Renal cortical epithelial cell (primary cell): ENCODE measurements at regions not wholly inside any gene's neighbourhood (a gene's known extent, or its start where the extent isn't known, plus 50 kb on each side); places are given as distances from the start of the nearest gene placed in this dataset.
"Not testable (repeated sequence)": the region's sequence is repeated elsewhere in the genome, so short reads cannot be mapped to it uniquely, and the experiment has no call there.

Source experiments
- DNase-seq: peaks from one replicate; pipeline ENCODE4 v3.0.0-alpha.2; 2011; ENCODE audit warnings: low read depth

DNA sequence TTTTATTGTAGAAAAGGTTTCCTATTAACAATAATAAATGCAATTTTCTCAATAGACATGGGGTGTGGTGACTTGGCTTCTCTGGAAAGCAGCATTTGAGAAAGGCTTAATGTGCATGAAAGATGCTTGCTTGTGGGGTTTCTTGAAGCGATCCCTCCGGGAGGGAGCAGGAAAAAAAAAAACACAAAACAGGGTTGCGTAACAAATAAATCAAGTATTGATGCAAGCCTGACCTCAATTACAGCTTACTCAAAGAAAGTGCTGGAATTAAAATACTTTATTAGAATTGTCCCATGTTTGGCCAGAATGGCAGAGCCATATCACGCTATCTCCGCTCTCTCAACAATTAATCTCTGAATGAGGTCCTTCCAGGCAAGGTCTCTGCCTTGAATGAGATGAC lies 1612.5 kb downstream of the REEP3 start:
- no peak for DNase-seq

DNA sequence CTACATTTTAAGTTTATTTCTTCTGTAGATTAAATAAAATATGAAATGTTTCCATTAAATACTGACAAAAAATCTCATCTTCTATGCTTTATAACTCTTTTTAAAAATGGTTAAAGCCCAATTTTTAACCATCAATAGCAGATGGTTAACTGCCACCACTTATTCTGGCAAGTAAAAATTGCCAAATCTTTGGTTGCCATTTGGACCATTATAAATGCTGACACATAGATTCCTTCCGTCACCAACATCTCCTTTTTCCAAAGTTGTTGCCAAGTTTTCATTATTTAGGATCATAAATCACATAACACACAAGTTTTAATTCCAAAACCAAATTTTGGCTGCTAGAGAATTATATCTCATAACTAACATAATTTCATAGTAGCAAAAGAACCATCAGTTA lies 1614.3 kb downstream of the REEP3 start:
- DNase-seq: no peak

DNA sequence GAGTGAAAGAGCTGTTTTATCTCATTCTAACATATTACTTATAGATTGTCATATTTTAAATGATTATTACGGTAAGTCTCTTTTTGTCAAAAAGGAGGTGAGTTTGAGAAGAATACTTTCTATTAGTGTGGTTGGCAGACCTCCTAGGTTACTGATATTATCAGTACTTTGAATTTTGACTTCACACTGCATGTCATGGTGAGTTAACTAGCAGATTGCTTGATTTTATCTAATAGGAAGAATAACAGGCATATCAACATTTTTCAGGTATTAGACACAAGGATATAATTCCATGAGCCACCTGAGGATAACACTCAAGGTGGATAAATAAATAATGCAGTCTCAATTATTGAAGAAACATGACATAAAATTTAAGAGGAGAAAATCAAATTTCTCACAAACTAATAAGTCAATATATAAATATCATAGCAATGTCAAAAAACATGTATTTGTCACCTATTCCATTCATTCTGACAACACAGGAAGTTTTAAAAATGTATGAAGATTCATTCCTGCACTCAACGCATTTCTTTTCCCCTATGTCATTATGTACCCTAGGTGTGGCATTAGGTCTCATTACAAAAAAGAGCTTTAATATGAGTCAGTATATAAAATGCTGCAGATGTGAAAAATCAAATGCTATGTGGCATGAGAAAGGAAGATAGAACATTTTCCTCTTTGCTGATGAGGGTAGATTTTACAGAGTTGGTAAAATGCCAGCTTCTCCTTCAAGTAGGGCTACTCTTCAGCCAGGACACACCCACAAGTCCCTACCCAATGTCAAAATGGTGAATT lies 1621.6 kb downstream of the REEP3 start:
- peak; percentile 22 for DNase-seq

DNA sequence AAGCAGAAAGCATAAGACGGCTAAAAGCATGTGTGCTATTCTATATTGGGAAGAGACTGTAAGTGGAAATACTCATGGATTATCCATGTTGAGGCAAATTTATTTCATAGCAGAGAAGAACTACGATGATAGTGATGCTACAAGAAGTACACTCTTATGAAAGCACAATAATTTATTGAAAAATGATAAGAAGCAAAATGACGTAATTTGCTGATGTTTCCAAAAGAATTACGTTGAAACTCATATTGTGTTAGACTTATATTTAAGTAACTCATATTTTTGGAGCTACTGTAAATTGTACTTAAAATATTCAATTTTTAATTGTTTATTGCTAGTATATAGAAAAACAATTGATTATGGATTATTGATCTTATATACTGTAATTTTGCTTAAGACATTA lies 1622.5 kb downstream of the REEP3 start:
- no peak for DNase-seq

DNA sequence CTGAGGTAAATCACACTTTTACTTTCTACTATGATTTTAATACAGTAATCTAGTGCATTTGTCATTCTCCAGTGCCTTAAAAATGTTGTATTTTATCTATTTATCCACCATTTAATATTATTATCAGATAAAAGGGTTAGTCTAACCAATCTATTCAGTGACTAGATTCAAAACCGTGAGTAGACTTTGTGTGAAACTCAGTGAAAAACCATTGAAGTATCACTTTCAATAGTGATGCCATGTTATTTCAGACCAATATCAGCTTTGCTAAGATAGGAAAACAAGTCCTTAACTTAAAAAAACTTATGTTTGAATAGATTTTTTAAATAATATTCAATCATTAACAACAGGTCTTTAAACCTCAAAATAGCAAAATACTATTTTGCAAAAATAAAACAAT lies 1628.7 kb downstream of the REEP3 start:
- no peak for DNase-seq

DNA sequence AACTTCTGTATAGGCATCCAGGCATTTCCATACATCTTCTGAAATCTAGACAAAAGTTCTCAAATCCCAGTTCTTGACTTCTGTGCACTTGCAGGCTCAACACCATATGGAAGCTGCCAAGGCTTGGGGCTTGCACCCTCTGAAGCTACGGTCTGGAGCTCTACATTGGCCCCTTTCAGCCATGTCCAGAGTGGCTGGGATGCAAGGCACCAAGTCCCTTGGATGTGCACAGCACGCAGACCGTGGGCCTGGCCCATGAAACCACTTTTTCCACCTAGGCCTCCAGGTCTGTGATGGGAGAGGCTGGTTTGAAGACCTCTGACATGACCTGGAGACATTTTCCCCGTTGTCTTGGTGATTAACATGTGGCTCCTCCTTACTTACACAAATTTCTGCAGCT lies 1645.1 kb downstream of the REEP3 start:
- DNase-seq: no peak

DNA sequence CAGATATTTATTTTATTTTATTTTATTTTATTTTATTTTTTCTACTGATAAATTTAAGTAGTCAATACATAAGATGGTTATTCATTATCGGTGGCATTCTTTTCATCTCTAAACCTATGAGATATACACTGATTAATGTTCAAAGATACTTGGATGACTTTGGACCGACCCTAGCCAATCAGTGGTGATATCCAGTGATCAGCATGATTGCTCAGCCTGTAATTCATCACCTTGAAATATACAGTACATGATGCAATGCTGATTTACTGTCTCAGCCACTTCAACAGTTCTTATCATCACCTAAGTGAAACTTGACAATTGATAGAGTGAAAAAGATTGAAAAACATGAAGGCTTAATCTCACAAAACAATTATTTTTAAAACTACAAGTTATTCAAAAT lies 1651.0 kb downstream of the REEP3 start:
- no peak for DNase-seq

DNA sequence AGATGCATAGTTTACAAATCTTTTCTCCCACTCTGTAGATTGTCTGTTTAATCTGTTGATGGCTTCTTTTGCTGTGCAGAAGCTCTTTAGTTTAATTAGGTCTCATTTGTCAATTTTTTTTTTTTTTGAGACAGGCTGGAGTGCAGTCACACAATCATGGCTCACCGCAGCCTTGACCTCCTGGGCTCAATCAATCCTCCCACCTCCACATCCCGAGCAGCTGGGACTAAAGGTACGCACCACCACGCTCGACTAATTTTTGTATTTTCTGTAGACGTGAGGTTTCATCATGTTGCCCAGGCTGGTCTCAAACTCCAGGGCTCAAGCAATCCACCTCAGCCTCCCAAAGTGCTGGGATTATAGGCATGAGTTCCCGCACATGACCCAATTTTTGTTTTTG lies 1655.8 kb downstream of the REEP3 start:
- peak; percentile 5 for DNase-seq

DNA sequence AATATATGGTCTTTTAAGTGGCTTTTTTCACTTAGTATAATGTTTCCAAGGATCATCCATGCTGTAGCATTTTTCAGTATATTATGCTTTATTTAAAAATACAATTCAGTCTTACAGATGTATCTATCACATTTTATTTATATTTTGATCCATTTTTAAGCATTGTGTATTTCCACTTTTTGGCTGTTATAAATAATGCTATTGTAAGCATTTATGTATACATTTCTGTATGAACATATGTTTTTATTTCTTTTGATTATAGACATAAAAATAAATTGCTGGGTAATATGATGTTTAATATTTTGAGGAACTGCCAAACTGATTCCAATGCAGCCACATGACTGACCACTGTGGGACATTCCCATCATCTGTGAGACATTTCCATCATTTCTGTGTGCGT lies 1662.0 kb downstream of the REEP3 start:
- no peak for DNase-seq

DNA sequence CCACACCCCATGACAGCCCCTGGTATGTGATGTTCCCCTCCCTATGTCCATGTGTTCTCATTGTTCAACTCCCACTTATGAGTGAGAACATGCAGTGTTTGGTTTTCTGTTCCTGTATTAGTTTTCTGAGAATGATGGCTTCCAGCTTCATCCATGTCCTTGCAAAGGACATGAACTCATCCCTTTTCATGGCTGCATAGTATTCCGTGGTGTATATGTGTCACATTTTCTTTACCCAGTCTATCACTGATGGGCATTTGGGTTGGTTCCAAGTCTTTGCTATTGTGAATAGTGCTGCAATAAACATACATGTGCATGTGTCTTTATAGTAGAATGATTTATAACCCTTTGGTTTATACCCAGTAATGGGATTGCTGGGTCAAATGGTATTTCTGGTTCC lies 1665.5 kb downstream of the REEP3 start:
- DNase-seq: not testable (repeated sequence)

DNA sequence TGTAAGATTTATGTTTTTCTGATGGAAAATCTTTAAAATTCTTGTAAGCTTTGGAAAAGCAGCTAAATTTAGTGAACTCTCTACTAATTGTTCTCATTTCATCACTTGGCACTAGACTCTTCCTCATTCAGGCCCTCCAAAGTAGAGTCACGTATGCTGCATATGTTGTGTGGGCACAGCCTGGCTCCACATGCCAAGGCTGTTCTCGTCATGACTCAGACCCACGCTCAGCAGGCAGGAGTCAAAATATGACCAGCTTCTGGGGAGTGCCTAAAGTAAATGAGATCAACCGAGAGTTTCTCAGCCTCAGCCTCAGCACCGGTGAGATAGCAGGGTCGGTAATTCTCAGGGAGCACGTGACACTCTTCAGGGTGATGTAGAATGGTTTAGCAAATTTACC lies 1672.9 kb downstream of the REEP3 start:
- peak; percentile 30 for DNase-seq

DNA sequence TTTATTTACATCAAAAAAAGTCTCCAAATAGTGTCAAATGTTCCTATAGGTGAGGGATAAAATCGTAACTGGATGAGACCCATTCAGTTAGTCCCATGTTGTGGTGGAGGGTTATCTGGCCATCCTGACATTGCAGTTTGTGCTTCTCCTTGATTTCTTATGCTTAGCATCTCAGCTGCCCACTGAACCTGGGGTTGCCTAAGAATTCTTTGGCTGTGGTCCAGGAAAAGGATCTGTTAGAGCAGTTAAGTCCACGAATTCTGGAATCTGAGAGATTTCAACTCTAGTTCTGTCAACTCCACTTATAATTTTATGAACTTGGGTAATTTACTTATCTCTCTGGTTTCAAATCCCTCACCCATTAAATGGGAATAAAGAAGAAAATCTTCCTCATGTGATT lies 1673.4 kb downstream of the REEP3 start:
- peak; percentile 30 for DNase-seq

DNA sequence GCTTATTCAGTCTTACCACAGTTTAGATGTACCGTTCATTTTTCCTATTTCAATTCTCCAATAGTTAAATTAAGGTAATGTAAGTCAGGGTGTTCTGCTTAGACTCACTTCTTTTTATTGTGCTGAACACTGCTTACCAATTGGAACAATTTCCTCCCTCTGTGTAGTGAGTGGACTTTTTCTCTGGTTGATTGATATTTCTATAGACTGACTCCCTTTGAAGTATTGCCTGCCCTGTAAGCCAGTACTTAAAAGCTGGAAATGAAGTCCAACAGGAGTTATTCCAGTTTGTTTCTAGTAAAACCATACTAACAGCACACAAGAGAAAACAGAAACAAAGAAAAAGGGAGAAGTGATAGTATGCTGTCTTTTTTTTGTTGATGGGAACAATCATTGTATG lies 1674.9 kb downstream of the REEP3 start:
- no peak for DNase-seq

DNA sequence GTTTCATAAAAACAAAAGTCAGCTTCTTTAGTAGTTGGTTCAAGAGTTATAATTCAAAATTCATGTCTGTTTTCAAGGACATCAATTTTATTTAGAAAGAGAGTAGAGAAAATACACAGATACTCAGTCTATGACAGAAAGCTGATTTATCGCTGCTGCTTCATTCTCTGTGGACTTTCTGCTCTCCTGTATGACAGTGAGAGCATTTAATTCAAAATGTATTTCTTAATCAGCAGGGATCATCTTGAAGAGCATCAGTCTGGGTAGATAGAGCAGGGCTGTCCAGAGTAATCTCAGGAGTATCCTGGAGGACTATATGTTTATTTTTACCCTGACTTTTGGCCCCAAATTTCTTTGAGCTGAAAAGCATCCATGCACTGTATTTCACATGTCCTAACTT lies 1676.7 kb downstream of the REEP3 start:
- no peak for DNase-seq

DNA sequence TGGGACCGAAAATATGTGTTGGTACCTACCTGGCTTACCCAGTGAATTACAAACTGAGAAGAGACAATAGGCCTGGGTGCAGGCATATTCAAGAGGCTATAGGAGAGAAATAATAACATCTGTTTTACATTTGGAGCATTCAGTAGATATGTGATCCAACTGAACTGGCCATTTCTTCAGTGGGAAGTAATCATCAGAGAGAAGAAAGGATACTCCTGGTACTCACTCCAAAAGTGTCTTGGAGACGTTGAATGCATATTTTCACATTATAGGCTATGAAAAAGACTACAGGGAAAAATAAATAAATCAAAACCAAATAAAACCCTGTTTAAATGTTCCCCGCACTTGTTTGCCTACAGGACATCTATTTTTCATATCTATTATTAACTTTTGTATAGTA lies 1680.3 kb downstream of the REEP3 start:
- no peak for DNase-seq

DNA sequence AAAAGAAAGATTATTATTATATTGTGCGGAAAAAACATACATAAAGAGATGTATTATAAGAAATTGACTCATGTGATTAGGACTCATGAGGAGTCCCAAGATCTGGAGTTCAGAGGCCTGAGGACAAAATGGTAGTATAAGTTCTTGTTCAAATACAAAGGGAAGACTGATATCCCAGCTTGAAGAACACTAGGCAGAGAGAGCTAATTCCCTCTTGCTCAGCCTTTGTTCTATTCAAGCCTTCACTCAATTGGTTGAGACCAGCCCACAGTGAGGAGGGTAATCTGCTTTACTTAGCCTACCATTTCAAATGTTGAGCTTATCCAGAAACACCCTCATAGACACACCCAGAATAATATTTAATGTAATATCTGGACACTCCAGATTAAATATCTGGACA lies 1683.8 kb downstream of the REEP3 start:
- no peak for DNase-seq

DNA sequence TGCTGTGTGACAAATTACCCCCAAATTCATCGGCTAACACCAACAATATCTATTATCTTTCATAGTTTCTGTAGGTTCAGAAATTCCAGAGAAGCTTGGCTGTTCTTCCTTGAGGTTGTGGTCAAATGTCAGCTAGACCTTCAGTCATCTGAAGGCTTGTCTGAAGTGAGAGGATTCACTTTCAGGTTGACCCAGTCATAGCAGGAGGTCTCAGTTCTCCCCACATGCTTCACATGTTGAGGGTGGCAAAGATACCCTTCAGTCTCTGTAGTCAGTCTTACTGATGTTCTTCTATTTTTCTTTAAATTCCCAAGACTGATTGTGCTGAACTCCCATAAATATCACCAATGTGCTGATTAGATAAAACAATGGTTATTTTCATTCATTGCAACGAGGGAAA lies 1692.0 kb downstream of the REEP3 start:
- DNase-seq: no peak

DNA sequence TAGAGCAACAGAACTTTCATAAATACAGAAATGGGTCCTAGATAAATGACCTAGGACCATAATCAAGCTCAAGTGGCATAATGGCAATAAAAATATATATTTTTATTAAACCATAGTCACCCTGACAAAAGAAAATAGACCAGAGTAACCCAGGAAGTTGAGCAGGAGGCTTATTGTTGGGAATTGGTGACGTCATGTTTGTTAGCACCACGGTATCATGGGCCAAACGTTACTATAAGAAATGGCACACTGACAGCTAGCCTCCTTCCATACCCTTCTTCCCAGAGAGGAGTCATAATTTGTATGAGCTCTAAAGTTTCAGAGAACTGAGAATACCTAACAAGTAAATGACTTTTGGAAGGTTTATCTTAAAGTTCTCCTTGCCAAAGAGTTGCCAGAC lies 1698.2 kb downstream of the REEP3 start:
- DNase-seq: no peak

DNA sequence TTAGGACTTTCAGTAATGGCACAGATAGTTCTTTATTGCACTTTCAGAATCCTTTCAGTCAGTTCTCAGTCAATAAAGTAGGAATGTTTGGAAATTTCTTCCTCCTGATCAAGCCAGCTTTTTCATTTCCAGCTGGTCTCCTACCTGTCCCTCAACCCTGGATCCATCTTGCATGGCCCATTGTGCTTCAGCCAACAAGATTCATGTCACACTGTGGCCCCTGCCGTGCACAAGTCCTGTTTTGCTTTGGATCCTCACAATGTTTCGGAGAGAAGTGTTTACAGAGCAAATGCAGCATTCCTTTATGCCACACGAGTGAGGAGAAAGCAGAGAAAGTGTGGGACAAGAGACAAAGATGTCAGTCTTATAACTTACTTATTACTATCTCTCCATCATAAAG lies 1694.7 kb upstream of the LRRTM3 start:
- DNase-seq: no peak

DNA sequence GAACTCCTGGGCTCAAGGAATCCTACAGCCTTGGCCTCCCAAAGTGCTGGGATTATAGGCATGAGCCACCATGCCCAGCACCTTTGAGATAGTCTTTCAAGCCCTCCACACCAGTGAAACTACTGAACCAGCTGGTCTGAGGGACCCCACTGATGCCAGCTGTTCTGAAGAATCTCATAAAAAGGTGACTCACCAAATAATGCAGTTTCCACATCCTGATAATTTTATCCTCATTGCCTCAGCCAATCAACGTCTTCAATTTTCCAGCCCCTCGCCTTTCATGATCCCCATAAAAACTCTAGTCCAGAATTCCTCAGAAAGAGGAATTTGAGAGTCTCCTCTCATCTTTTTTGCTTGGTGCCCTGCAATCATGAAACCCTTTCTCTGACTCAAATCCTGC lies 1691.6 kb upstream of the LRRTM3 start:
- no peak for DNase-seq

DNA sequence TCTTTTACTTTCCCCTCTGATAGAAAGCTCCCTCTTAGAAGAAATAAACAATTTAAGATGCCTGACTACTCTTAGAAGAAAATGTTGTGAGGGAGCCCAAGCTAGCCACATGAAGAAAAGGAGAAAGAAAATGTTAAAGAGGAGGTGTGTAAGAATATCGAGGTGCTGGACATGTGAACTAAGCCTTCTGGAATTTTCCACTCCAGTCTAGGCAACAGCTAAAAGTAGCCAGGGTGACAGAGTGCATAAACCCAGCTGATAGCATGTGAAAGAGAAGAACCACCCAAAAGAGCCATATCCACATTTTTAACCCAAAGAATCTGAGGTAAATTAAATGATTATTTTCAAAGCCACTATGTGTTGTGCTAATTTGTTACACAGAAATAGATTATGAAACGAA lies 1690.6 kb upstream of the LRRTM3 start:
- DNase-seq: no peak

DNA sequence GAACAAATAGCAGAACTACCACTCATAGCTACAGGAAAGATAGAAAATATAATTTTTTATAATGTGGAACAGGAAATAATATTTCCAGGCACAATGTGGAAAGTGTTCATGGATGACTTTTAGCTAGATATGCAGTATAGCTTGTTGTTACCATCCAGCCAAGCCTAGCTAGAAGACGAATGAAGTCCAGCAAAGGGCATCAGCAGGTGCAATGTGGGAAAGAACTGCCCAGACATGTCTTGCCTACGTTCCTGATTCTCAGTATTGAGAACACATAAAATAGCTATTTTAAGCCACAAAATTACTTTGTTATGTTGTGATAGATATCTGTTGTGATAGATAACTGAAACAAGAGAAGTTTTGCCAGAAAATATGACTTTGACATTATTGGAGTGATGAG lies 1690.0 kb upstream of the LRRTM3 start:
- no peak for DNase-seq

DNA sequence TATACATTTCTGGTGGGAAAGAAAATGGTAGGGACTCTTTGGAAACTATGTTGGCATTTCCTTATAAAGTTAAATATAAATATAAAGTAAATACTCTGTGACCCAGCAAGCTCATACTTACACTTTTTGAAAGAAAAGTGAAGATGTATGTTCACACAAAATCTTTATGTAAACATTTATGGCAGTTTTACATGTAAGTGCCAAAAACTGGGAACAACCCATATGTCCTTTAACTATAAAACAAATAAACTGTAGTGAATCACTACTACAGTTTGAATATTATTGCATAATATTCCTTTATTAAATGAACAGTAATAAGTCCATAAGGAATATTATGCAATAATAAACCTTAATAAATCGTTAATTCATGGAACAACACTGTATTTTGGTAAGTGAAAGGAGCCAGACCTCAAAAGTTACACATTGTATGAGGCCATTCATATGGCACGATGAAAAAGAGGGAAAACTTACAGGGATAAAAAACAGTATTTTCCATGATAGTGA lies 1660.3 kb upstream of the LRRTM3 start:
- no peak for DNase-seq

DNA sequence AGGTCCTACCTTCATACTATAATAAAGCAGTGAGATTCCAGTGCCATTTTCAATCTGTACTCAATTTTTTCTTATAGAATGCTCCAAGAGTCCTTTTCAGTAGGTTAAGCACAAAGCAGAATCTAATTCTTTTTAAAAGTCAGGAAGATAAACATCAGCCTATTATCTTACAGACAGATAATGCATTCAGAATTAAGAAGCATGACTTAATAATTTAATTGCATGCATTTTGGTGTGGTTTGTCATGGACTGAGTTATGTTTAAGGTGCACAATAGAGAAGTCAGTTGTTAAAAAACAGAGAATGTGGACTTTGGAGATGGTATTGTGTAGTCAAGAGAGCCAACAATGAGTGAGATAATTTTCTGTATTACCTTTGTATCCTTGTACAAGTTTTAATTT lies 1656.3 kb upstream of the LRRTM3 start:
- DNase-seq: not testable (repeated sequence)
